ENCODE measurements at regions not wholly inside any gene's neighbourhood (a gene's known extent, or its start where the extent isn't known, plus 50 kb on each side); places are given as distances from the start of the nearest gene placed in this dataset.

DNA sequence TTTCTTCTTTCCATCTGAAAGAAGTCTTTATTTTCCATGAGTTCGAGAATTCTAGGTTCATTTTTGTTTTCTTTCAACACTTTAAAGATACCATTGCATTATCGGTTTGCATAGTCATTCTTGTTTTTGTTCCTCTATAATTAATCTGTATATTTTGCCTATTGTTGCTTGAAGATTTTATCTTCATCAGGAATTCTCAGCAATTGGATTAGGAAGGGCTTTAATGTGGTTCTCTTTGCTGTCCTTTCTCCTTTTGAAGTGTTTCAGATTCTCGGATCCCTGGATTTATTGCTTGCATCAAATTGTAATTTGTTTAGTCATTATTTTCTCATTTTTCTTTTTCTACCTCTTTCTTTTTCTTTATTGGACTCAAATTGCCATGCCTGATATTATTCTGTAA lies 609.8 kb downstream of the TLR4 start:
- H3K79me2 ChIP-seq (ENCODE audit: insufficient read depth, low read length), result no peaks in the 10 kb centered on the region
- no peak overlapping the region for H2AFZ ChIP-seq (ENCODE audit: low read length)
- H3K4me2 ChIP-seq (ENCODE audit: low read depth, low read length, poor library complexity, severe bottlenecking), result no peak overlapping the region
- no peaks in the 10 kb centered on the region for H3K27me3 ChIP-seq (ENCODE audit: insufficient read depth, low read length, poor library complexity, severe bottlenecking)
- no peaks in the 10 kb centered on the region for H4K20me1 ChIP-seq (ENCODE audit: insufficient read depth, low read length, poor library complexity, severe bottlenecking)
- H3K4me3 ChIP-seq (ENCODE audit: low read length, poor library complexity, severe bottlenecking), result no peak overlapping the region
- no peak for TF ChIP-seq EZH2phosphoT487 (IDR thresholded peaks at IDR 0.05; ENCODE audit: borderline replicate concordance)
- TF ChIP-seq, protein P1, sequence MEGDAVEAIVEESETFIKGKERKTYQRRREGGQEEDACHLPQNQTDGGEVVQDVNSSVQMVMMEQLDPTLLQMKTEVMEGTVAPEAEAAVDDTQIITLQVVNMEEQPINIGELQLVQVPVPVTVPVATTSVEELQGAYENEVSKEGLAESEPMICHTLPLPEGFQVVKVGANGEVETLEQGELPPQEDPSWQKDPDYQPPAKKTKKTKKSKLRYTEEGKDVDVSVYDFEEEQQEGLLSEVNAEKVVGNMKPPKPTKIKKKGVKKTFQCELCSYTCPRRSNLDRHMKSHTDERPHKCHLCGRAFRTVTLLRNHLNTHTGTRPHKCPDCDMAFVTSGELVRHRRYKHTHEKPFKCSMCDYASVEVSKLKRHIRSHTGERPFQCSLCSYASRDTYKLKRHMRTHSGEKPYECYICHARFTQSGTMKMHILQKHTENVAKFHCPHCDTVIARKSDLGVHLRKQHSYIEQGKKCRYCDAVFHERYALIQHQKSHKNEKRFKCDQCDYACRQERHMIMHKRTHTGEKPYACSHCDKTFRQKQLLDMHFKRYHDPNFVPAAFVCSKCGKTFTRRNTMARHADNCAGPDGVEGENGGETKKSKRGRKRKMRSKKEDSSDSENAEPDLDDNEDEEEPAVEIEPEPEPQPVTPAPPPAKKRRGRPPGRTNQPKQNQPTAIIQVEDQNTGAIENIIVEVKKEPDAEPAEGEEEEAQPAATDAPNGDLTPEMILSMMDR (conservative IDR thresholded peaks at IDR 0.05; ENCODE audit: low read length), result no peak
- H3K36me3 ChIP-seq (ENCODE audit: insufficient read depth, low read length), result no peaks in the 10 kb centered on the region
- no peaks in the 10 kb centered on the region for H3K9me2 ChIP-seq (replicated peaks; ENCODE audit: low read depth, low read length)
- H3F3A ChIP-seq (ENCODE audit: low read depth), result no peaks in the 10 kb centered on the region
- no peaks in the 10 kb centered on the region for H3K4me1 ChIP-seq (ENCODE audit: insufficient read depth, low read length, poor library complexity, severe bottlenecking)
- no peak overlapping the region for H3K9ac ChIP-seq (ENCODE audit: low read depth, low read length, poor library complexity, severe bottlenecking)
- H3K9me3 ChIP-seq (ENCODE audit: insufficient read depth, low read depth, low read length), result no peaks in the 10 kb centered on the region

DNA sequence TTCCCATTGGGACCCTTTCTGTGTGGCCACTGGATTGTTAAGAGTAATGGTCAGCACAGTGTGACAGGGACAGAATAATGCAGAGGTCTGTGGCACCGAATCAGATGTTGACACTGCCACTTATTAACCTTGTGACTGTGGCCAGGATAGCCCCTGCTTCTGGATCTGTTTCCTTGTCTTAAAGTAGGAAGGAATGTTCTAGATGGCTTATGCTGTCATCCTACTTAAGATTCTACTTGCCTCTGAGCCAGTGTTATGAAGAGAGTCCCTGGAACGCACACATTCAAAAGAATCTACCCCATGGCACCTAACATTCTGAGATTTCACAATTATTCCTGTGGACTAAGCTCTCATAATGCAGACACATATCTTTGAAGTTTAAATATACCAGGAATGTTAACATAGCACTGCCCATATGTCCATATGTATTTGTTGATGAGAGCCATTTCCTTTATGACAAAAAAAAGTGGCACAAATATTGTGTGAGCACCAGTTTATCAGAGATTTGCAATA lies 612.7 kb downstream of the TLR4 start:
- Histone ChIP-seq H2AFZ (ENCODE audit: low read length) (no peak overlapping the region), H3K4me2 (ENCODE audit: low read depth, low read length, poor library complexity, severe bottlenecking) (no peak overlapping the region), H3K9ac (ENCODE audit: low read depth, low read length, poor library complexity, severe bottlenecking) (no peak overlapping the region), H3K79me2 (ENCODE audit: insufficient read depth, low read length) (no peaks in the 10 kb centered on the region), H3K9me2 (replicated peaks; ENCODE audit: low read depth, low read length) (no peaks in the 10 kb centered on the region), H3F3A (ENCODE audit: low read depth) (no peaks in the 10 kb centered on the region), H3K4me3 (ENCODE audit: low read length, poor library complexity, severe bottlenecking) (no peak overlapping the region), H3K27me3 (ENCODE audit: insufficient read depth, low read length, poor library complexity, severe bottlenecking) (no peaks in the 10 kb centered on the region), H3K4me1 (ENCODE audit: insufficient read depth, low read length, poor library complexity, severe bottlenecking) (no peaks in the 10 kb centered on the region), H3K36me3 (ENCODE audit: insufficient read depth, low read length) (no peaks in the 10 kb centered on the region), H4K20me1 (ENCODE audit: insufficient read depth, low read length, poor library complexity, severe bottlenecking) (no peaks in the 10 kb centered on the region), H3K9me3 (ENCODE audit: insufficient read depth, low read depth, low read length) (no peaks in the 10 kb centered on the region)
- TF ChIP-seq EZH2phosphoT487 (IDR thresholded peaks at IDR 0.05; ENCODE audit: borderline replicate concordance), result no peak
- TF ChIP-seq, protein P1 (conservative IDR thresholded peaks at IDR 0.05; ENCODE audit: low read length), result no peak

DNA sequence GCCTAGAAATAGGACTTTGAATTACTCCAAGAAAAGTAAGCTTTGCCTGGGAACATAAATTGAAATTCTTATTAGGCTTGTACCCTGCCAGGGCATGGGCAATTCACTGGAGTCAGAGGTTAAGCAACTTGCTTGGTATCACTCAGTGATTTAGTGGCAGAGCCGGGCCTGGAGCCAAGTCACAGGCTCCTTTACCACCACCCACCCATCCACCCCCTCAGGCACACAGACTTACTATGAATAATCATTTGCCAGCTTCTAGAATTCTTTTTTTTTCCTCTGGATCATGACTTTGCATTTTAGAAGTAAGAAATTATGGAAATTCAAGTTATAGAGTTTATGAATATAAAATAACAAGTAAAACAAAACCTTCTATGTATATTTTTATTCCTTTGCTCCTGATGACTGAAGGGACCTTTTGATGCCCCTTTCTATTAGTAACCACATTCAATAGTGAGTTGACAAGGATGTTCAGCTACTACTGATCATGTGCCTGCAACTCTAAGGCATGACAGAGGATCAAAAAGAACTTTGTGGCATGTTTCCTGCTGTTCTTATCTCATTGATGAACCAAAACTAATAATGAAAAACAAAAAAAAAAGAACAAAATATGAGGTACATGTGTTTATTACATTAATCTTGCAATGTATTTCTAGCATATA lies 614.7 kb downstream of the TLR4 start:
- Histone ChIP-seq H2AFZ (ENCODE audit: low read length) (no peak overlapping the region), H3K4me1 (ENCODE audit: insufficient read depth, low read length, poor library complexity, severe bottlenecking) (no peaks in the 10 kb centered on the region), H3K4me3 (ENCODE audit: low read length, poor library complexity, severe bottlenecking) (no peak overlapping the region), H4K20me1 (ENCODE audit: insufficient read depth, low read length, poor library complexity, severe bottlenecking) (no peaks in the 10 kb centered on the region), H3K79me2 (ENCODE audit: insufficient read depth, low read length) (no peaks in the 10 kb centered on the region), H3K4me2 (ENCODE audit: low read depth, low read length, poor library complexity, severe bottlenecking) (no peak overlapping the region), H3K9ac (ENCODE audit: low read depth, low read length, poor library complexity, severe bottlenecking) (no peak overlapping the region), H3K27me3 (ENCODE audit: insufficient read depth, low read length, poor library complexity, severe bottlenecking) (no peaks in the 10 kb centered on the region), H3K9me3 (ENCODE audit: insufficient read depth, low read depth, low read length) (no peaks in the 10 kb centered on the region), H3K36me3 (ENCODE audit: insufficient read depth, low read length) (no peaks in the 10 kb centered on the region), H3F3A (ENCODE audit: low read depth) (no peaks in the 10 kb centered on the region), H3K9me2 (replicated peaks; ENCODE audit: low read depth, low read length) (no peaks in the 10 kb centered on the region)
- TF ChIP-seq, protein P1 (conservative IDR thresholded peaks at IDR 0.05; ENCODE audit: low read length), result no peak
- no peak for TF ChIP-seq EZH2phosphoT487 (IDR thresholded peaks at IDR 0.05; ENCODE audit: borderline replicate concordance)
